ENCODE measurements at regions not wholly inside any gene's neighbourhood (a gene's known extent, or its start where the extent isn't known, plus 50 kb on each side); places are given as distances from the start of the nearest gene placed in this dataset.

DNA sequence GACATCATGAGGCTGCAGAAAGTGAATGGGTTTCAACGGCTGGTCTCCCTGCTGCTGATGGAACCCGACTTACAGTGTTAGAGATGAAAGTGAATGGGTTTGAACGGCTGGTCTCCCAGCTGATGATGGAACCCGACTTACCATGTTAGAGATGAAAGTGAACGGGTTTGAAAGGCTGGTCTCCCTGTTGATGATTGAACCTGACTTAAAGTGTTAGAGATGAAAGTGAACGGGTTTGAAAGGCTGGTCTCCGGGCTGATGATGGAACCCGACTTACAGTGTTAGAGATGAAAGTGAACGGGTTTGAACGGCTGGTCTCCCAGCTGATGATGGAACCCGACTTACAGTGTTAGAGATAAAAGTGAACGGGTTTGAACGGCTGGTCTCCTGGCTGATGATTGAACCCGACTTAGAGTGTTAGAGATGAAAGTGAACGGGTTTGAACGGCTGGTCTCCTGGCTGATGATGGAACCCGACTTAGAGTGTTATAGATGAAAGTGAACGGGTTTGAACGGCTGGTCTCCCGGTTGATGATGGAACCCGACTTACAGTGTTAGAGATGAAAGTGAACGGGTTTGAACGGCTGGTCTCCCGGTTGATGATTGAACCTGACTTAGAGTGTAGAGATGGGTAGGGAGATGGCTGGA lies 76.1 kb upstream of the ALKAL2 start:
- TF ChIP-seq POLR2A (IDR thresholded peaks at IDR 0.05) (no peak), POLR2AphosphoS5 (IDR thresholded peaks at IDR 0.05; ENCODE audit: insufficient read depth in 1 of 2, low read depth in 1 of 2) (no peak)
- TF ChIP-seq, protein P1, sequence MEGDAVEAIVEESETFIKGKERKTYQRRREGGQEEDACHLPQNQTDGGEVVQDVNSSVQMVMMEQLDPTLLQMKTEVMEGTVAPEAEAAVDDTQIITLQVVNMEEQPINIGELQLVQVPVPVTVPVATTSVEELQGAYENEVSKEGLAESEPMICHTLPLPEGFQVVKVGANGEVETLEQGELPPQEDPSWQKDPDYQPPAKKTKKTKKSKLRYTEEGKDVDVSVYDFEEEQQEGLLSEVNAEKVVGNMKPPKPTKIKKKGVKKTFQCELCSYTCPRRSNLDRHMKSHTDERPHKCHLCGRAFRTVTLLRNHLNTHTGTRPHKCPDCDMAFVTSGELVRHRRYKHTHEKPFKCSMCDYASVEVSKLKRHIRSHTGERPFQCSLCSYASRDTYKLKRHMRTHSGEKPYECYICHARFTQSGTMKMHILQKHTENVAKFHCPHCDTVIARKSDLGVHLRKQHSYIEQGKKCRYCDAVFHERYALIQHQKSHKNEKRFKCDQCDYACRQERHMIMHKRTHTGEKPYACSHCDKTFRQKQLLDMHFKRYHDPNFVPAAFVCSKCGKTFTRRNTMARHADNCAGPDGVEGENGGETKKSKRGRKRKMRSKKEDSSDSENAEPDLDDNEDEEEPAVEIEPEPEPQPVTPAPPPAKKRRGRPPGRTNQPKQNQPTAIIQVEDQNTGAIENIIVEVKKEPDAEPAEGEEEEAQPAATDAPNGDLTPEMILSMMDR (IDR thresholded peaks at IDR 0.05): no peak

All from vagina (tissue), 2 donors.